Peyer's patch (tissue), 4 donors: ENCODE measurements at regions not wholly inside any gene's neighbourhood (a gene's known extent, or its start where the extent isn't known, plus 50 kb on each side); places are given as distances from the start of the nearest gene placed in this dataset.

ENCODE experiments used
- DNase-seq, 3 donors: peaks; one replicate each; pipeline ENCODE4 v3.0.0-alpha.2; 2017 to 2019
- H3K27ac ChIP-seq, 4 donors: fragments of 200-600 bp; sonication (generic); one replicate each; pipeline ENCODE4 v1.5.1; 2016 to 2019
- H3K27me3 ChIP-seq, 2 donors: fragments of 200-600 bp; sonication (generic); one replicate each; pipeline ENCODE4 v1.5.1; 2019
- H3K36me3 ChIP-seq, 3 donors: fragments of 200-600 bp; sonication (generic); one replicate each; pipeline ENCODE4 v1.5.1; 2016 to 2019
- H3K4me1 ChIP-seq, 4 donors: fragments of 200-600 bp; sonication (generic); one replicate each; pipeline ENCODE4 v1.5.1; 2016 to 2019
- H3K4me3 ChIP-seq, 4 donors: fragments of 200-600 bp; sonication (generic); 1 replicate in 3 of 4; 2 replicates in 1 of 4; pipeline ENCODE4 v1.5.1; 2016 to 2019; ENCODE audit warnings: mild to moderate bottlenecking in 1 of 4
- H3K9me3 ChIP-seq, 4 donors: fragments of 200-600 bp; sonication (generic); one replicate each; pipeline ENCODE4 v1.5.1; 2016 to 2019; ENCODE audit warnings: mild to moderate bottlenecking in 1 of 4
- POLR2A ChIP-seq, 2 donors: fragments of 450-650 bp; IDR thresholded peaks; one replicate each; pipeline ENCODE4 v1.5.1; 2017; ENCODE audit warnings: antibody characterized with exemption in 2 of 2, mild to moderate bottlenecking in 2 of 2, moderate library complexity in 2 of 2
- TF ChIP-seq, protein P1 (sequence below), 6 experiments: fragments of 450-650 bp in 4 of 6; fragments of 200-600 bp in 2 of 6; sonication (generic) in 1 of 6; IDR thresholded peaks; one replicate each; pipeline ENCODE4 v1.5.1; 2017 to 2019; ENCODE audit warnings: antibody characterized with exemption in 6 of 6, mild to moderate bottlenecking in 3 of 6, moderate library complexity in 1 of 6

DNA sequence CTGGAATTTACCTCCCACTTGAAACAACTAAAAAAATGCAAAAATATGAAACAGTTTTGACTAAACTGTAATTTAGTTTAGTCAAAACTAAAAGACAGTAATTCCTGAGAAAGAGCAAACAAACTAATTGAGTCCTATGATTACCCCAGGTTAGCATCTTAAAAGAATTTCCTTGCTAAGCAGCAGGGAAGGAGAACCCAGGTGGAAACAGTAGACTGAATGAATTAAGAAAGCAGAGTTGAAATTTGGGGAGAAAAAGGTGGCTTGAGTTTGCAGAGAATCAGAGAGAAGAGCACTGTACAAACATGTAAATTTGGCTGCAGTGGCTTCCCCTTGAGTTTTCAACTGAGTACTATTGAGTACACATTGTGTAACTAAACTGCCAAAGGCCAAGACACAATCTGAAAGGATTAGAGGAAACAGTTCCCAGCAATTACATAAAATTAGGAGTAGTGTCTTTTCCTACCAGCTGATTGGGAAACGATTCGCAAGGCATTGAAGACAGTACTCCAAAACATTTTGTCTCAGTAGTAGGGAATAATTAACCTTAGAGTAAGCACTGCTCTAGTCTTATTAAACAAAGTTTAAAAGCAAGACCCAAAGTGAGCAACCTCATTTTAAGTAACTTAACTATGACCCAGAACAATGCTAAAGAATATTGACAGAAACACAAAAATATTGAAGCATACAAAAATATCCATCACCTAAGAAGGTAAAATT, 820.5 kb downstream of the DACH1 start:
- H3K9me3 ChIP-seq, result no peaks in the 10 kb centered on the region
- H3K36me3 ChIP-seq, result no peaks in the 10 kb centered on the region
- no peak overlapping the region for H3K4me3 ChIP-seq
- no peak for TF ChIP-seq POLR2A (IDR thresholded peaks at IDR 0.05)
- TF ChIP-seq, protein P1, sequence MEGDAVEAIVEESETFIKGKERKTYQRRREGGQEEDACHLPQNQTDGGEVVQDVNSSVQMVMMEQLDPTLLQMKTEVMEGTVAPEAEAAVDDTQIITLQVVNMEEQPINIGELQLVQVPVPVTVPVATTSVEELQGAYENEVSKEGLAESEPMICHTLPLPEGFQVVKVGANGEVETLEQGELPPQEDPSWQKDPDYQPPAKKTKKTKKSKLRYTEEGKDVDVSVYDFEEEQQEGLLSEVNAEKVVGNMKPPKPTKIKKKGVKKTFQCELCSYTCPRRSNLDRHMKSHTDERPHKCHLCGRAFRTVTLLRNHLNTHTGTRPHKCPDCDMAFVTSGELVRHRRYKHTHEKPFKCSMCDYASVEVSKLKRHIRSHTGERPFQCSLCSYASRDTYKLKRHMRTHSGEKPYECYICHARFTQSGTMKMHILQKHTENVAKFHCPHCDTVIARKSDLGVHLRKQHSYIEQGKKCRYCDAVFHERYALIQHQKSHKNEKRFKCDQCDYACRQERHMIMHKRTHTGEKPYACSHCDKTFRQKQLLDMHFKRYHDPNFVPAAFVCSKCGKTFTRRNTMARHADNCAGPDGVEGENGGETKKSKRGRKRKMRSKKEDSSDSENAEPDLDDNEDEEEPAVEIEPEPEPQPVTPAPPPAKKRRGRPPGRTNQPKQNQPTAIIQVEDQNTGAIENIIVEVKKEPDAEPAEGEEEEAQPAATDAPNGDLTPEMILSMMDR (IDR thresholded peaks at IDR 0.05), result no peak
- no peaks in the 10 kb centered on the region for H3K4me1 ChIP-seq
- no peaks in the 10 kb centered on the region for H3K27me3 ChIP-seq
- no peak overlapping the region for H3K27ac ChIP-seq
- no peak for DNase-seq

- DNase-seq, result no peak
- no peak overlapping the region for H3K4me3 ChIP-seq
Observed at GRCh38 chr13:71045101-71045500, 821.9 kb downstream of the DACH1 start.

DNA sequence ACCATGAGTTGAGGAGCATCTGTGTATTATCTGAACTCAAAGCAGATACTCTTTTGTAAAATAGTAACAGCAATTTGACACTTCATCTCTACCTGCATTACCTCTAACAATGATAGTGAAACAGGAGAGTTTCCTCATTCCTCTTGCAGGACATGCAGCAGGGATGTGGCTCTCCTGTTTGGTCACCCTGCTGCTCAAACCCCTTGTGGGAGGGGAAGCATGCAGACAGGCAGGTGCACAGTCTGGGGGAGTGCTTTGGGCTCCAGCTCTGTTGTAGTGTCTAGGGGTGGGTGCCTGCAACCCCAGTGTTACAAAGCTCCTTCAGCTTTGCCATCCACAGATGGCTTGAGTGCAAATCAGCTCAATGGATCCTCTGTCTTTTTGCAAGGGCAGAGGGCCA, 827.6 kb downstream of the DACH1 start:
- no peak for DNase-seq
- H3K4me1 ChIP-seq, result no peaks in the 10 kb centered on the region
- H3K9me3 ChIP-seq, result no peaks in the 10 kb centered on the region
- no peaks in the 10 kb centered on the region for H3K36me3 ChIP-seq
- TF ChIP-seq POLR2A (IDR thresholded peaks at IDR 0.05), result no peak
- TF ChIP-seq, protein P1 (IDR thresholded peaks at IDR 0.05), result no peak
- no peak overlapping the region for H3K27ac ChIP-seq
- H3K4me3 ChIP-seq, result no peak overlapping the region
- no peaks in the 10 kb centered on the region for H3K27me3 ChIP-seq

More at GRCh38 chr13:71045101-71045500, 821.9 kb downstream of the DACH1 start:
- no peak for TF ChIP-seq POLR2A (IDR thresholded peaks at IDR 0.05)
- TF ChIP-seq, protein P1 (IDR thresholded peaks at IDR 0.05), result no peak
- Histone ChIP-seq H3K4me1 (no peaks in the 10 kb centered on the region), H3K27ac (no peak overlapping the region), H3K9me3 (no peaks in the 10 kb centered on the region), H3K36me3 (no peaks in the 10 kb centered on the region), H3K27me3 (no peaks in the 10 kb centered on the region)

- Histone ChIP-seq H3K27me3 (no peaks in the 10 kb centered on the region), H3K4me3 (no peak overlapping the region), H3K4me1 (no peaks in the 10 kb centered on the region), H3K36me3 (no peaks in the 10 kb centered on the region), H3K27ac (no peak overlapping the region), H3K9me3 (no peaks in the 10 kb centered on the region)
- no peak for DNase-seq
- TF ChIP-seq, protein P1 (IDR thresholded peaks at IDR 0.05), result no peak
- TF ChIP-seq POLR2A (IDR thresholded peaks at IDR 0.05), result no peak
Observed at GRCh38 chr13:71034018-71034417, 833.0 kb downstream of the DACH1 start.

DNA sequence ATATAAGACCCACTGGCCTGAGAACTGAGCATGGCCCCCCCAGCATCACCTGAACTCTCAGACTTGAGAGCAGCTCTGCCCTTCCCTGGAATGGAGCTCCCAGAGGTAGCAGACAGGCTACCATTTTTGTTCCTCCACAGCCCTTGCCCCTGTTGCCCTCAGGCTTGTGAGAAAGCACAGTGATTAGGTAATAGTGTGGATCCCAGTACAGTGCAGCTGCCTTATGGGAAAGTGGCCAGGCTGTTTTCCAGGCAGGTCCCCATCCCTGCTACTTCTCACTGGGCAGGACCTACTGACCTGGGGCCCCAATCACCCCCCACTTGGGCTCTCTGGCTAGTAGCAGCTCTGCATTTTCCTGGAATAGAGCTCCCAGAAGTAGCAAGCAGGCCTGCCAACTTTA, 834.0 kb downstream of the DACH1 start:
- Histone ChIP-seq H3K27me3 (no peaks in the 10 kb centered on the region), H3K36me3 (no peaks in the 10 kb centered on the region), H3K27ac (no peak overlapping the region), H3K4me3 (no peak overlapping the region), H3K4me1 (no peaks in the 10 kb centered on the region), H3K9me3 (no peaks in the 10 kb centered on the region)
- TF ChIP-seq, protein P1 (IDR thresholded peaks at IDR 0.05), result no peak
- no peak for DNase-seq
